Neural progenitor cell (in vitro differentiated cells): ENCODE measurements at regions not wholly inside any gene's neighbourhood (a gene's known extent, or its start where the extent isn't known, plus 50 kb on each side); places are given as distances from the start of the nearest gene placed in this dataset.

Experiments
- DNase-seq: peaks from one replicate; pipeline ENCODE4 v3.0.0-alpha.2; 2016; ENCODE audit warnings: low spot score
- H2AFZ ChIP-seq: fragments of 200-600 bp; sonication (generic); replicated peaks from 2 replicates; pipeline ENCODE4 v1.6.1; 2016; ENCODE audit warnings: antibody characterized with exemption
- H3F3A ChIP-seq: fragments of 200-600 bp; sonication (generic); 2 replicates; pipeline ENCODE4 v1.6.1; 2016; ENCODE audit warnings: antibody characterized with exemption, low read depth
- H3K27ac ChIP-seq: fragments of 200-600 bp; sonication (generic); 2 replicates; pipeline ENCODE4 v1.5.1; 2016; ENCODE audit warnings: mild to moderate bottlenecking
- H3K27me3 ChIP-seq: fragments of 200-600 bp; sonication (generic); 2 replicates; pipeline ENCODE4 v1.6.1; 2016; ENCODE audit warnings: mild to moderate bottlenecking, moderate library complexity
- H3K36me3 ChIP-seq: fragments of 200-600 bp; sonication (generic); 2 replicates; pipeline ENCODE4 v1.5.1; 2016
- H3K4me1 ChIP-seq: fragments of 200-600 bp; sonication (generic); 2 replicates; pipeline ENCODE4 v1.6.1; 2016; ENCODE audit warnings: mixed run types
- H3K4me2 ChIP-seq: fragments of 200-600 bp; sonication (generic); 2 replicates; pipeline ENCODE4 v1.6.1; 2016
- H3K4me3 ChIP-seq: fragments of 200-600 bp; sonication (generic); 2 replicates; pipeline ENCODE4 v1.5.1; 2016
- H3K79me2 ChIP-seq: fragments of 200-600 bp; sonication (generic); 2 replicates; pipeline ENCODE4 v1.6.1; 2016; ENCODE audit warnings: low read depth
- H3K9ac ChIP-seq: fragments of 200-600 bp; sonication (generic); 2 replicates; pipeline ENCODE4 v1.6.1; 2016
- H3K9me3 ChIP-seq: fragments of 200-600 bp; sonication (generic); 2 replicates; pipeline ENCODE4 v1.5.1; 2016; ENCODE audit warnings: low read depth
- H4K20me1 ChIP-seq: fragments of 200-600 bp; sonication (generic); 2 replicates; pipeline ENCODE4 v1.6.1; 2016; ENCODE audit warnings: low read depth
- H3K27ac Mint-ChIP-seq: 3 replicates; pipeline ENCODE4 v1.8.0; 2021; ENCODE audit warnings: mixed read lengths
- H3K27me3 Mint-ChIP-seq: 2 replicates; pipeline ENCODE4 v1.8.0; 2022; ENCODE audit warnings: low read depth, mild to moderate bottlenecking, inconsistent platforms, moderate library complexity, mixed read lengths; ENCODE audit not compliant: insufficient read depth
- H3K36me3 Mint-ChIP-seq: 3 replicates; pipeline ENCODE4 v1.8.0; 2021; ENCODE audit warnings: mixed read lengths
- H3K4me1 Mint-ChIP-seq: 3 replicates; pipeline ENCODE4 v1.8.0; 2021; ENCODE audit warnings: mixed read lengths
- H3K4me3 Mint-ChIP-seq: 3 replicates; pipeline ENCODE4 v1.8.0; 2021; ENCODE audit warnings: mild to moderate bottlenecking, moderate library complexity, mixed read lengths
- H3K9me3 Mint-ChIP-seq: 3 replicates; pipeline ENCODE4 v1.8.0; 2020; ENCODE audit warnings: mixed read lengths
- CTCF ChIP-seq: fragments of 200-600 bp; sonication (generic); IDR thresholded peaks from 2 replicates; pipeline ENCODE4 v1.5.1; 2017; ENCODE audit warnings: antibody characterized with exemption, mild to moderate bottlenecking
- EZH2 ChIP-seq: fragments of 200-600 bp; sonication (generic); IDR thresholded peaks from 2 replicates; pipeline ENCODE4 v1.6.1; 2017; ENCODE audit warnings: antibody characterized with exemption, mild to moderate bottlenecking, moderate library complexity
- EZH2phosphoT487 ChIP-seq: fragments of 200-600 bp; sonication (generic); IDR thresholded peaks from 2 replicates; pipeline ENCODE4 v1.6.1; 2017; ENCODE audit warnings: antibody characterized with exemption

DNA sequence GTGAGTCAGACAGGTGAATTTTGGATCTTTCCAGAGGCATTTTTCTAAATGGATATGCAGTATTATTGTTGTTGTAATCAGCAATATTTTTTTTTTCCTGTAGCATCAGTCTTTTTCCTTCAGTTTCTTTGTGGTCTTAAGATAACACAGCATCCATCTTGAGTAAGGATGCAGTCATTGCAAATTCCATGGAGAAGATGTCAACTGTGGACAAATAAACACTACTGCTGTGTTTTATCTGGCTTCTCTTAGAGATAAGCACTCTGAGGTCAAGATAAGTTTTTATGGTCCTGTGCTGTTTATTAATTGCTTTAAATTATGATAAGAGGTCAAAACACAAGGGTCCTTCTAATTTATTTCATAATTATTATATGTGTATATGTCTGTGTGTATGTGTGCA is 1255.7 kb downstream of the ADGRL3 start:
- no peak for TF ChIP-seq EZH2
- no peak for TF ChIP-seq CTCF
- TF ChIP-seq EZH2phosphoT487 = no peak
- no peaks in the 10 kb centered on the region for H3K4me1 Mint-ChIP-seq

DNA sequence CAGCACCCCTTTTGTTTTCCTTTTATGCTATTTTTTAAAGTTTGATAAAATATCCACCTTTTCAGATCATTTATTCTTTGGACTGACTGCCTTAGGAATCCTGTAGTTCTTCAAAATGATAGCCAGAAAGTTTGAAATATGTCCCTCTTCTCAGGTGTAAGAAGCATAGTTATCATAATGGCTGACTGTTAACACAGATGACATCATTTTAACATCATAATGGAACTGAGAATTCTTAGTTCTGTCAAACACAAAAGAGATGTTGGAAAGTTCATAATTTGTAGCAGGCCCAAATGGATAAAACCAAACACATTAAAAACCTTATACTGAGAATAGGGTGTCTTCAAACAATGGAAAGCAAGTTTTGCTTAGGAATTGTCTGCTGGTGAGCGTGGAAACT is 1254.4 kb downstream of the ADGRL3 start:
- H3K27ac ChIP-seq = no peak overlapping the region
- H3K79me2 ChIP-seq = no peaks in the 10 kb centered on the region
- Mint-ChIP-seq H3K9me3 (no peaks in the 10 kb centered on the region), H3K27ac (no peak overlapping the region), H3K27me3 (no peaks in the 10 kb centered on the region), H3K36me3 (no peaks in the 10 kb centered on the region), H3K4me3 (no peak overlapping the region), H3K4me1 (no peaks in the 10 kb centered on the region)
- H3K27me3 ChIP-seq = no peaks in the 10 kb centered on the region
- no peak overlapping the region for H3K4me3 ChIP-seq
- peak overlapping the region; percentile 64 for H2AFZ ChIP-seq
- TF ChIP-seq CTCF = no peak
- no peak for TF ChIP-seq EZH2phosphoT487
- no peak for TF ChIP-seq EZH2
- H4K20me1 ChIP-seq = no peaks in the 10 kb centered on the region
- H3K4me1 ChIP-seq = no peaks in the 10 kb centered on the region
- no peaks in the 10 kb centered on the region for H3K36me3 ChIP-seq
- H3K4me2 ChIP-seq = no peak overlapping the region
- DNase-seq = no peak
- no peaks in the 10 kb centered on the region for H3F3A ChIP-seq
- H3K9me3 ChIP-seq = no peaks in the 10 kb centered on the region
- H3K9ac ChIP-seq = no peak overlapping the region

More for the DNA sequence above, 1255.7 kb downstream of the ADGRL3 start:
- H3K36me3 ChIP-seq = no peaks in the 10 kb centered on the region
- no peak for DNase-seq
- H3K9ac ChIP-seq = no peak overlapping the region
- H4K20me1 ChIP-seq = no peaks in the 10 kb centered on the region
- no peaks in the 10 kb centered on the region for H3K79me2 ChIP-seq
- H3K9me3 ChIP-seq = no peaks in the 10 kb centered on the region
- H3K4me2 ChIP-seq = no peak overlapping the region
- no peaks in the 10 kb centered on the region for H3K9me3 Mint-ChIP-seq
- no peak overlapping the region for H3K4me3 Mint-ChIP-seq
- no peaks in the 10 kb centered on the region for H3F3A ChIP-seq
- H3K4me1 ChIP-seq = no peaks in the 10 kb centered on the region
- H3K36me3 Mint-ChIP-seq = no peaks in the 10 kb centered on the region
- H3K4me3 ChIP-seq = no peak overlapping the region
- H3K27me3 Mint-ChIP-seq = no peaks in the 10 kb centered on the region
- H2AFZ ChIP-seq = no peak overlapping the region
- no peak overlapping the region for H3K27ac ChIP-seq
- H3K27ac Mint-ChIP-seq = no peak overlapping the region
- H3K27me3 ChIP-seq = no peaks in the 10 kb centered on the region

DNA sequence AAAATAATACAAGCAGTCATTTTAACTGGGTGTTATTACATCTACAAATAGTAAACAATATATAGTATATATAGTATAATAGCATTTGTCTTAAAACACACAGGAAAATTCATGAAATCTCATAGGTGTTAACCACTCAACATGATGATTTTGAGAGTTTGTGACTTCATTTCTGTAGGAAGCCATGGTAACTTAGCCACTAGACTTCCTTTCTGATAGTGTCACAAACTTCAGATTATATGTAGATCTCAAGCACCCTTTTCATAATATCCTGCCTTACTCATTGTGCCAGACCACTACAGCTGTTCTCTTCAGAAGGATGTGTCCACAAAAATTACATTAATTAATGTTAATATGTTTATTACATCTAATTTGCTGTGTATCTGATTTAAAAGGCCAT is 1250.6 kb downstream of the ADGRL3 start:
- no peak overlapping the region for H3K9ac ChIP-seq
- Mint-ChIP-seq H3K27ac (no peak overlapping the region), H3K36me3 (no peaks in the 10 kb centered on the region), H3K27me3 (no peaks in the 10 kb centered on the region), H3K4me1 (no peaks in the 10 kb centered on the region), H3K9me3 (no peaks in the 10 kb centered on the region), H3K4me3 (no peak overlapping the region)
- H3K27ac ChIP-seq = no peak overlapping the region
- no peaks in the 10 kb centered on the region for H3K36me3 ChIP-seq
- no peaks in the 10 kb centered on the region for H3K4me1 ChIP-seq
- H3K27me3 ChIP-seq = no peaks in the 10 kb centered on the region
- H2AFZ ChIP-seq = no peak overlapping the region
- TF ChIP-seq EZH2phosphoT487 (no peak), CTCF (no peak), EZH2 (no peak)
- H4K20me1 ChIP-seq = no peaks in the 10 kb centered on the region
- H3K79me2 ChIP-seq = no peaks in the 10 kb centered on the region
- no peak overlapping the region for H3K4me2 ChIP-seq
- no peak overlapping the region for H3K4me3 ChIP-seq
- DNase-seq = no peak
- H3K9me3 ChIP-seq = no peaks in the 10 kb centered on the region
- H3F3A ChIP-seq = no peaks in the 10 kb centered on the region

GRCh38 chr4:62449538-62449937 is 1249.4 kb downstream of the ADGRL3 start:
- TF ChIP-seq CTCF (no peak), EZH2 (no peak), EZH2phosphoT487 (no peak)
- H3K27me3 ChIP-seq = no peaks in the 10 kb centered on the region
- H3K4me3 Mint-ChIP-seq = no peak overlapping the region
- no peaks in the 10 kb centered on the region for H3K79me2 ChIP-seq
- H3K9ac ChIP-seq = no peak overlapping the region
- no peaks in the 10 kb centered on the region for H3K4me1 ChIP-seq
- H4K20me1 ChIP-seq = no peaks in the 10 kb centered on the region
- no peaks in the 10 kb centered on the region for H3K9me3 ChIP-seq
- no peaks in the 10 kb centered on the region for H3K9me3 Mint-ChIP-seq
- no peaks in the 10 kb centered on the region for H3K36me3 ChIP-seq
- H3F3A ChIP-seq = no peaks in the 10 kb centered on the region
- H3K27ac Mint-ChIP-seq = no peak overlapping the region
- no peaks in the 10 kb centered on the region for H3K36me3 Mint-ChIP-seq
- no peak overlapping the region for H3K4me3 ChIP-seq
- no peaks in the 10 kb centered on the region for H3K27me3 Mint-ChIP-seq
- H3K27ac ChIP-seq = no peak overlapping the region
- H2AFZ ChIP-seq = peak overlapping the region; percentile 35
- DNase-seq = peak; percentile 5
- no peak overlapping the region for H3K4me2 ChIP-seq
- H3K4me1 Mint-ChIP-seq = no peaks in the 10 kb centered on the region
